Heart left ventricle (tissue), 13 donors: ENCODE measurements at regions not wholly inside any gene's neighbourhood (a gene's known extent, or its start where the extent isn't known, plus 50 kb on each side); places are given as distances from the start of the nearest gene placed in this dataset.

Experiments used
- CTCF ChIP-seq, 12 donors: fragments of 200-600 bp; sonication (generic) in 4 of 12; IDR thresholded peaks; one replicate each; pipeline versions ENCODE4 v1.5.0 to v1.8.0; 2018 to 2022; ENCODE audit warnings: antibody characterized with exemption in 12 of 12, mild to moderate bottlenecking in 5 of 12
- POLR2A ChIP-seq, 2 donors: fragments of 450-650 bp; IDR thresholded peaks; one replicate each; pipeline ENCODE4 v1.6.1; 2017; ENCODE audit warnings: antibody characterized with exemption in 2 of 2, mild to moderate bottlenecking in 2 of 2, moderate library complexity in 2 of 2
- donor health status: ischemic (EF 13 %, LVEDD 7.1; RV severe dilation, severe dysfunction).
- donor health status: DM: no; HTN: yes; CAD: no.
- donor health status: DM: no; HTN: no; CAD: no.
- donor health status: ischemic (EF 25% LVEDD 6.9; RV normal size, moderate dysfunction).
- donor health status: ischemic (EF 25% LVEDD 5.7; RV mildly dilated, moderate dysfunction).
- donor health status: ischemic (EF 35%, LVEDD 5.7; RV mildly dilated, moderate dysfunction).
- donor health status: nonischemic (EF 11% LVEDD 7.7; RV severe dilation, severe dysfunction).
- donor health status: DM: yes; HTN: yes; CAD: no.
- donor health status: PGD.
- donor health status: ischemic (EF 29% LVEDD 5.4; RV normal size, mild dysfunction).
- donor health status: nonischemic (EF 23%, LVEDD 6.1; RV moderate dilation, normal function).

GRCh38 chr20:57802765-57803507 lies 93.1 kb upstream of the PMEPA1 start:
- TF ChIP-seq CTCF (IDR thresholded peaks at IDR 0.05) (no peak), POLR2A (IDR thresholded peaks at IDR 0.05) (no peak)
